A673 (cell line): ENCODE measurements at regions not wholly inside any gene's neighbourhood (a gene's known extent, or its start where the extent isn't known, plus 50 kb on each side); places are given as distances from the start of the nearest gene placed in this dataset.
A peak's percentile ranks its signal among the peaks of the same experiment; 100 is the strongest.

Experiments used
- BruUV-seq: library from RNA; stranded (reverse); fragments of 400-500 nt; replicated peaks from 2 replicates; lab custom pipeline; 2021; lab: Mats Ljungman, UMichigan
- CTCF ChIA-PET: fragments of 300-600 bp; sonication (Branson Sonifier 250); formaldehyde crosslinking; loops from one replicate; lab custom pipeline; 2022; ENCODE audit warnings: antibody characterized with exemption; lab: Charles Lee
- POLR2A ChIA-PET: fragments of 300-600 bp; sonication (Branson Sonifier 250); formaldehyde crosslinking; loops from one replicate; lab custom pipeline; 2022; ENCODE audit warnings: antibody characterized with exemption; ENCODE audit not compliant: low non-redundant PET; lab: Charles Lee
- DNase-seq: peaks from one replicate; pipeline ENCODE4 v3.0.0-alpha.2; 2015; ENCODE audit warnings: low spot score
- H3K27ac ChIP-seq: fragments of 200-600 bp; sonication (generic); 2 replicates; pipeline ENCODE4 v1.5.1; 2016; ENCODE audit warnings: mixed run types, low read depth, mild to moderate bottlenecking, mixed read lengths, antibody characterized with exemption, low read length; ENCODE audit not compliant: poor library complexity, severe bottlenecking
- H3K27me3 ChIP-seq: fragments of 200-600 bp; sonication (generic); replicated peaks from 2 replicates; pipeline ENCODE4 v1.6.1; 2017; ENCODE audit warnings: mixed run types, low read depth, mild to moderate bottlenecking, mixed read lengths, antibody characterized with exemption, low read length; ENCODE audit not compliant: insufficient read depth, poor library complexity
- H3K36me3 ChIP-seq: fragments of 200-600 bp; sonication (generic); 2 replicates; pipeline ENCODE4 v1.6.1; 2016; ENCODE audit warnings: mixed run types, mild to moderate bottlenecking, mixed read lengths, antibody characterized with exemption, low read length; ENCODE audit not compliant: insufficient read depth, poor library complexity, severe bottlenecking
- H3K4me1 ChIP-seq: fragments of 200-600 bp; sonication (generic); 2 replicates; pipeline ENCODE4 v1.6.1; 2017; ENCODE audit warnings: mixed run types, mild to moderate bottlenecking, mixed read lengths, antibody characterized with exemption, low read length; ENCODE audit not compliant: insufficient read depth, poor library complexity, severe bottlenecking
- H3K4me3 ChIP-seq: fragments of 200-600 bp; sonication (generic); 2 replicates; pipeline ENCODE4 v1.5.1; 2016; ENCODE audit warnings: low read depth, mixed run types, mild to moderate bottlenecking, mixed read lengths, low read length; ENCODE audit not compliant: poor library complexity, severe bottlenecking
- H3K9me3 ChIP-seq: fragments of 200-600 bp; sonication (generic); 2 replicates; pipeline ENCODE4 v1.6.1; 2016; ENCODE audit warnings: mixed run types, low read depth, mild to moderate bottlenecking, mixed read lengths, antibody characterized with exemption, low read length; ENCODE audit not compliant: poor library complexity, severe bottlenecking
- EZH2 ChIP-seq: fragments of 200-600 bp; sonication (generic); IDR thresholded peaks from 2 replicates; pipeline ENCODE4 v1.6.1; 2017; ENCODE audit warnings: borderline replicate concordance, low read depth, mild to moderate bottlenecking, mixed read lengths, antibody characterized with exemption, low read length; ENCODE audit not compliant: poor library complexity, severe bottlenecking
- intact Hi-C: fragments of 100-400 bp; cut with micrococcal nuclease; formaldehyde crosslinking; loops from one replicate; pipeline ENCODE4 v1.10.0; 2022; ENCODE audit not compliant: unreplicated experiment
- TF ChIP-seq, protein P1 (sequence below): fragments of 300-800, 200-600 bp; sonication (generic); conservative IDR thresholded peaks from 2 replicates; pipeline ENCODE4 v1.5.1; 2017; ENCODE audit warnings: low read depth, mild to moderate bottlenecking, antibody characterized with exemption, low read length, moderate library complexity, mixed read lengths

DNA sequence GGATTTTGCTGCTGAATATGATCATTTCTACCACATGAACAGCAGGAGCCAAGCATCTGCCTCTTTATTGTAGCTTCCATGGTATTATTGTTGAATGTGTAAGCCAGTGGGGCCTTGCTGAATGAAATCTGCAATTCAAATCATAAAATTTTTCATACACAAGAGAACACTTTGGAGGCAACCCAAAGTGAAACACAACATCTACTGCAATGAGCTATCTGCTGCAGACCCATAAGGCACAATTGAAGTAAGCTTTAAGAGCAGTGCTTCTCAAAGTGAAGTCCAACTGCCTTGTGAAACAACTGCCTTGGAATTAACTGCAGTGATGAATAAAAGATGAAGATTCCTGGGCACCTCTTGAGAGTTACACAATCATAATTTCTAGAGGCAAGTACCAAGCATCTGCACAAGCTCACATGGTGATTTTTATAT lies 626.3 kb upstream of the INTU start:
- TF ChIP-seq, protein P1, sequence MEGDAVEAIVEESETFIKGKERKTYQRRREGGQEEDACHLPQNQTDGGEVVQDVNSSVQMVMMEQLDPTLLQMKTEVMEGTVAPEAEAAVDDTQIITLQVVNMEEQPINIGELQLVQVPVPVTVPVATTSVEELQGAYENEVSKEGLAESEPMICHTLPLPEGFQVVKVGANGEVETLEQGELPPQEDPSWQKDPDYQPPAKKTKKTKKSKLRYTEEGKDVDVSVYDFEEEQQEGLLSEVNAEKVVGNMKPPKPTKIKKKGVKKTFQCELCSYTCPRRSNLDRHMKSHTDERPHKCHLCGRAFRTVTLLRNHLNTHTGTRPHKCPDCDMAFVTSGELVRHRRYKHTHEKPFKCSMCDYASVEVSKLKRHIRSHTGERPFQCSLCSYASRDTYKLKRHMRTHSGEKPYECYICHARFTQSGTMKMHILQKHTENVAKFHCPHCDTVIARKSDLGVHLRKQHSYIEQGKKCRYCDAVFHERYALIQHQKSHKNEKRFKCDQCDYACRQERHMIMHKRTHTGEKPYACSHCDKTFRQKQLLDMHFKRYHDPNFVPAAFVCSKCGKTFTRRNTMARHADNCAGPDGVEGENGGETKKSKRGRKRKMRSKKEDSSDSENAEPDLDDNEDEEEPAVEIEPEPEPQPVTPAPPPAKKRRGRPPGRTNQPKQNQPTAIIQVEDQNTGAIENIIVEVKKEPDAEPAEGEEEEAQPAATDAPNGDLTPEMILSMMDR: no peak
- TF ChIP-seq EZH2: no peak
- Histone ChIP-seq H3K36me3 (no peaks in the 10 kb centered on the region), H3K27ac (peak overlapping the region; percentile 67), H3K4me1 (peaks cover 29% of the 10 kb centered on the region), H3K27me3 (no peaks in the 10 kb centered on the region), H3K9me3 (no peaks in the 10 kb centered on the region), H3K4me3 (no peak overlapping the region)
- peak; percentile 69 for DNase-seq
- intact Hi-C loops: no loop called here
- BruUV-seq: no TSS peak
- POLR2A ChIA-PET: interaction anchor here (0.6 kb wide), 1 partner anchor 808 kb away, joined by 3 read pairs; no protein-coding TSS in a partner anchor
- CTCF ChIA-PET: no interaction called here

DNA sequence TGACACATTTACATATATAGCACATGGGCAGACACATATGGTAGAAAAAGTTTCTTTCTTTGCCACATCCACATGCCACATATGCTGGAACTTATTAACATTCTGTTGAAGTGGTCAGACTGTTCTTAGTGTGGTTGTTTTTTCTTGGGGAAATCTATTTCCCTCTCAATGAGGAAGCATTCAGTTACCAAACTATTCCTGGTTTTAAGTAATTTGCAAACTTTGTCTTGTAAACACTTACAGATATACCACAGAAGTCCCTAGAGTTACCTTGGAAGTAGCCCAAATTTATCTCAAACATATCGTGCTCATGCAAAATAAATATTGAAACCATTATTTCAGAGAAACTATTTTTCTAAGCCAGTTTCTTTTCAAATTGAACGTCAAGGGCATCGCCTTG lies 625.5 kb upstream of the INTU start:
- H3K27me3 ChIP-seq: no peaks in the 10 kb centered on the region
- H3K36me3 ChIP-seq: no peaks in the 10 kb centered on the region
- POLR2A ChIA-PET: no interaction called here
- CTCF ChIA-PET: no interaction called here
- no TSS peak for BruUV-seq
- no peak overlapping the region for H3K4me3 ChIP-seq
- no peaks in the 10 kb centered on the region for H3K9me3 ChIP-seq
- no peak for DNase-seq
- peaks cover 26% of the 10 kb centered on the region for H3K4me1 ChIP-seq
- H3K27ac ChIP-seq: no peak overlapping the region
- TF ChIP-seq, protein P1: no peak
- no peak for TF ChIP-seq EZH2
- intact Hi-C loops: no loop called here

DNA sequence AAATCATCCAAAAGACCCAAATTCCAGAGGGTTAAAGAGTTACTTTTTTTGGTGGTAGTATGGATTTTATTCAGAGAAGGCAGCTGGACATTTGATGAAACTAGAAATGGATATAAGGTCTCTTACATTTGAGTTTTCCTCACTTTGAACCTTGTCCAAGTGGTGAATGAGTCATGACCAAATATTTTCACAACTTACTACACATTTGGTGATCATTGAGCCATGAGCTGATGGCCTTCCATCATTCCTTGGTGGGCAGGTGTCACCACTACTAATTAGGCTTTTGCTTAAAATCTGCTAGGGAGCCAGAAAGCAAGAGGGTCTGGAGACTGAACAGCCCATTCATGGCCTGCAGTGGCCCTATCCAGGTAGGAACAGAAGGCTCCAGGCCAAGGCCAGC lies 620.2 kb upstream of the INTU start:
- H3K4me1 ChIP-seq: no peaks in the 10 kb centered on the region
- POLR2A ChIA-PET: no interaction called here
- BruUV-seq: no TSS peak
- no peak overlapping the region for H3K4me3 ChIP-seq
- CTCF ChIA-PET: no interaction called here
- intact Hi-C loops: no loop called here
- H3K27ac ChIP-seq: no peak overlapping the region
- TF ChIP-seq EZH2: no peak
- TF ChIP-seq, protein P1: no peak
- no peaks in the 10 kb centered on the region for H3K9me3 ChIP-seq
- no peak for DNase-seq
- H3K36me3 ChIP-seq: no peaks in the 10 kb centered on the region
- no peaks in the 10 kb centered on the region for H3K27me3 ChIP-seq
